Stimulated activated CD4-positive, alpha-beta T cell treated with anti-CD3 and anti-CD28 coated beads, Interleukin-2, amount 100 ng/mL, for 24 hours (primary cell): ENCODE measurements at regions not wholly inside any gene's neighbourhood (a gene's known extent, or its start where the extent isn't known, plus 50 kb on each side); places are given as distances from the start of the nearest gene placed in this dataset.
"Not testable (repeated sequence)": the region's sequence is repeated elsewhere in the genome, so short reads cannot be mapped to it uniquely, and the experiment has no call there.

Source experiments
- DNase-seq, 2 donors: peaks; one replicate each; pipeline ENCODE4 v3.0.0-alpha.2; 2020

GRCh38 chr1:120277428-120278258 is 101.3 kb upstream of the SEC22B start:
- not testable (repeated sequence) for DNase-seq

GRCh38 chr1:120276710-120277109 is 100.4 kb upstream of the SEC22B start:
- DNase-seq: not testable (repeated sequence)

- DNase-seq: not testable (repeated sequence)
Measured at GRCh38 chr1:120274438-120274837, 98.1 kb upstream of the SEC22B start.

GRCh38 chr1:120273363-120273762 is 97.0 kb upstream of the SEC22B start:
- DNase-seq: not testable (repeated sequence)

- DNase-seq: not testable (repeated sequence)
Measured at GRCh38 chr1:120272242-120272641, 95.9 kb upstream of the SEC22B start.

GRCh38 chr1:120271561-120272221 is 95.4 kb upstream of the SEC22B start:
- DNase-seq: not testable (repeated sequence)

GRCh38 chr1:120267894-120268551 is 91.7 kb upstream of the SEC22B start:
- DNase-seq: not testable (repeated sequence)

GRCh38 chr1:120264564-120264963 is 88.2 kb upstream of the SEC22B start:
- not testable (repeated sequence) for DNase-seq

- not testable (repeated sequence) for DNase-seq
Measured at GRCh38 chr1:120262791-120263751, 86.8 kb upstream of the SEC22B start.

- not testable (repeated sequence) for DNase-seq
Measured at GRCh38 chr1:120257778-120258105, 81.4 kb upstream of the SEC22B start.

- not testable (repeated sequence) for DNase-seq
Measured at GRCh38 chr1:120257064-120257777, 80.9 kb upstream of the SEC22B start.

GRCh38 chr1:120250756-120251155 is 74.4 kb upstream of the SEC22B start:
- DNase-seq: not testable (repeated sequence)

- not testable (repeated sequence) for DNase-seq
Measured at GRCh38 chr1:120248726-120249427, 72.6 kb upstream of the SEC22B start.

- not testable (repeated sequence) for DNase-seq
Measured at GRCh38 chr1:120248203-120248602, 71.9 kb upstream of the SEC22B start.

- not testable (repeated sequence) for DNase-seq
Measured at GRCh38 chr1:120243867-120244266, 67.5 kb upstream of the SEC22B start.

- not testable (repeated sequence) for DNase-seq
Measured at GRCh38 chr1:120242582-120242981, 66.3 kb upstream of the SEC22B start.

GRCh38 chr1:120241868-120242267 is 65.5 kb upstream of the SEC22B start:
- DNase-seq: not testable (repeated sequence)

GRCh38 chr1:120240181-120240580 is 63.9 kb upstream of the SEC22B start:
- DNase-seq: not testable (repeated sequence)

GRCh38 chr1:120239351-120239750 is 63.0 kb upstream of the SEC22B start:
- DNase-seq: not testable (repeated sequence)

- DNase-seq: not testable (repeated sequence)
Measured at GRCh38 chr1:120238867-120239266, 62.5 kb upstream of the SEC22B start.

GRCh38 chr1:120233661-120234018 is 57.3 kb upstream of the SEC22B start:
- DNase-seq: not testable (repeated sequence)
